VCaP (cell line): ENCODE measurements at regions not wholly inside any gene's neighbourhood (a gene's known extent, or its start where the extent isn't known, plus 50 kb on each side); places are given as distances from the start of the nearest gene placed in this dataset.

Experiments
- H3K27ac ChIP-seq: fragments of 450-650 bp; 2 replicates; pipeline ENCODE4 v1.5.1; 2017
- TF ChIP-seq, protein P1 (sequence below): fragments of 450-650 bp; conservative IDR thresholded peaks from 2 replicates; pipeline ENCODE4 v1.5.1; 2017; ENCODE audit warnings: mild to moderate bottlenecking, moderate library complexity

DNA sequence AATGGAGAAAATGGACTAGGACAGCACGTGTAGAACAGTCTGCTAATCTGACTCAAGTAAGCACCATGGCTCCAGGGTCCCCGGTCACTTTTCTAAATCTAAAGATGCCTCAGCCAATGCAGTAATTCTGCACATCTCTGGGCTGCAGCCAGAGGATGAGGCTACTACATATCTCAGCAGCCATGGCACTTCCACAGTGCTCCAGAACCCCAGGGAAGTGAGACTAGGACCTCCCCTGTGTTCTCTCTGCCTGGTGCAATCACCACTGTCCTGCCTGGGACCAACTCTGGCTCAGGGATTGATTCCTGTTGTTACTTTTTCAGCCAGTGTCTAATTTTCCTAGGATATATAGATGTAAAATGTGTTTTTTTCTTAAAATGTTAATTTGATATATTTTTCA, 129.4 kb upstream of the TOP3B start:
- no peak overlapping the region for H3K27ac ChIP-seq
- TF ChIP-seq, protein P1, sequence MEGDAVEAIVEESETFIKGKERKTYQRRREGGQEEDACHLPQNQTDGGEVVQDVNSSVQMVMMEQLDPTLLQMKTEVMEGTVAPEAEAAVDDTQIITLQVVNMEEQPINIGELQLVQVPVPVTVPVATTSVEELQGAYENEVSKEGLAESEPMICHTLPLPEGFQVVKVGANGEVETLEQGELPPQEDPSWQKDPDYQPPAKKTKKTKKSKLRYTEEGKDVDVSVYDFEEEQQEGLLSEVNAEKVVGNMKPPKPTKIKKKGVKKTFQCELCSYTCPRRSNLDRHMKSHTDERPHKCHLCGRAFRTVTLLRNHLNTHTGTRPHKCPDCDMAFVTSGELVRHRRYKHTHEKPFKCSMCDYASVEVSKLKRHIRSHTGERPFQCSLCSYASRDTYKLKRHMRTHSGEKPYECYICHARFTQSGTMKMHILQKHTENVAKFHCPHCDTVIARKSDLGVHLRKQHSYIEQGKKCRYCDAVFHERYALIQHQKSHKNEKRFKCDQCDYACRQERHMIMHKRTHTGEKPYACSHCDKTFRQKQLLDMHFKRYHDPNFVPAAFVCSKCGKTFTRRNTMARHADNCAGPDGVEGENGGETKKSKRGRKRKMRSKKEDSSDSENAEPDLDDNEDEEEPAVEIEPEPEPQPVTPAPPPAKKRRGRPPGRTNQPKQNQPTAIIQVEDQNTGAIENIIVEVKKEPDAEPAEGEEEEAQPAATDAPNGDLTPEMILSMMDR: no peak

DNA sequence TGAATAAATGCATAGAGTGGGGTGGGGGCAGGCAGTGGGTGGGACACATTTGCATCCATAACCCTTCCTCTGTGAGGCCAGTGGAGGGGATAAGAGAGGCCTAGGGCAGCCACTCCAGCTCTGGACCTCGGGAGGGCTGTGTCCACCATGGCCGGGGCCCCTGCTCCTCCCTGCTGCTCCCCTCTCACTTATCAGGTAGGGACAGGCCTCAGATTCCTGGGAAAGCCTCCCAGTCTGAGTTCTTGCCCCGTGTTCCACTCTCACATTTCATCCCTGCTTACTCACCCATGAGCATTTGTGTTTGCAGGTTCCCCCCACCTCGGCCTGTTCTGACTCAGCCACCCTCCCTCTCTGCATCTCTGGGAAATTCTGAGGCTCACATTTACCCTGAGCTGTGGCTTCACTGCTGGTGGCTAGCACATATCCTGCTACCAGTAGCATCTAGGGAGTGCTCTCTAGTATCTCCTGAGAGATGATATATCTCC, 128.7 kb upstream of the TOP3B start:
- TF ChIP-seq, protein P1: no peak
- no peak overlapping the region; the same call in 1 of the 2 replicates for H3K27ac ChIP-seq

DNA sequence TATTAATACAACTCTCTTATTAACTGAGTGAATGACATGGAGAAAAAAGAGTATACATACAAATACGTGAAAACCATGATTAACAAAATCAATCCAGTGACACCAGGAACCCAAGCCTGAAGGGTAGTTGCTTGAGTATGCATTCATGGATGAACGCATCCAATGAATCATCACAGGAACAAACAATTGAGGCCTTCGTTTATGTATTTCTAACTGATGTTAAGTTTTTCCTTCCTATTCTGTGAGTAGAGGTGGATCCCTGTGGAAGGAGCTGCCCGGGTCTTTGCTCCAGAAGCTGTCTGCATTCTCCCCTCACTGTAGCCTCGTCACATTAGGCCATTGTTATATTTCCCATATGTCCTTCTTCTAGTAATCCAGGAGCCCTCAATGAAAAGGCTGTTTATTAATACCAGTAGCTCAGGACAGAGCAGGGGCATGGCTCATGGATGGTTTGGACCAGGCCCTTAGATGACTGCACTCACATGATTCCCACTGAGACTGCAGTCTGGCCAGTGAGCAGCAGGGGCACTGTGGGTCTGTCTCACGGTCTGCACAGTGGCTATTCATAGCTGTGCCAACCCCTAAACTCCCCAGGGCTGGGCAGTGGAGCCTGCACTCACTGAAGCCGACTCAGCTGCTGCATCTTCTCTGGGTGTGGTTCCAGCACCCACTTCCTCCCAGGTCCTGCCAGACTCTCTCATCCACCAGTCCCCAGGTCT, 128.1 kb upstream of the TOP3B start:
- TF ChIP-seq, protein P1: peak; percentile 46
- peak overlapping the region; percentile 23; the same call in 1 of the 2 replicates for H3K27ac ChIP-seq

DNA sequence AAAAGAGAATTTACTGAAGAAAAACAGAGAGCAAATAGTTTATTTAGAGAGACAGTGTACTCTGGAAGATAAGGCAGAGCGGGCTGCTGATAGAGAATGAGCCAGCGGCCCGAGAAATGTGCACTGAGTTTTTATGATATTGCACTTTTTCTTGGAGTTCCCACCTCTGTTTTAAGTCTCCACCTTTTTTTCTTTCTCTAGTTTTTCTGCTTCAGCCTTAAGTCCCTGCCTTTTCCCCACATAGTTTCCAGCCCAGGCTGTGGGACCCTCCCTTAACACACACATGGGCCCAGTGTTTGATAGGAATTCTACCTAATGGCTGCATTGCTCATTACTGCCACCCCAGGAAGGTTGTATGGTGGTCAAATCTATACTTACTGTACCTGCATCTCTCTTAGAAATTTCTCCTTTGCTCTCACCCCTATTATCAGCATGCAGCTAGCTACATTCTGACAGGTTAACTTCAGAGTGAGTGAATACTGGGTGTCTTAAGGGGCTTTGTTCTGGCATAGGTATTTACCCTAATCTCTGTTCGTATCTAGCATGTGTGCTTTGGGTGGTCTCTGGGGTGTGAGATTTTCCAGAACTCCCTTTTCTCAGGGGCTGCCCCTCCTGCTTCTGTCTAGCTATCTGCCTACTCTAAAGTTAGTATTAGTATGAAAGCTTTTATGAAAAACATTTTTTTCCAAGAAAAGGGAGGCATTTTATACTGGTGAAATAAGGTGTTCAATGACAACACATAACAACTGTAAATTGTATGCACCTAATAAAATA, 127.3 kb upstream of the TOP3B start:
- H3K27ac ChIP-seq: peak overlapping the region; percentile 23; the same call in 1 of the 2 replicates
- TF ChIP-seq, protein P1: peak; percentile 55

DNA sequence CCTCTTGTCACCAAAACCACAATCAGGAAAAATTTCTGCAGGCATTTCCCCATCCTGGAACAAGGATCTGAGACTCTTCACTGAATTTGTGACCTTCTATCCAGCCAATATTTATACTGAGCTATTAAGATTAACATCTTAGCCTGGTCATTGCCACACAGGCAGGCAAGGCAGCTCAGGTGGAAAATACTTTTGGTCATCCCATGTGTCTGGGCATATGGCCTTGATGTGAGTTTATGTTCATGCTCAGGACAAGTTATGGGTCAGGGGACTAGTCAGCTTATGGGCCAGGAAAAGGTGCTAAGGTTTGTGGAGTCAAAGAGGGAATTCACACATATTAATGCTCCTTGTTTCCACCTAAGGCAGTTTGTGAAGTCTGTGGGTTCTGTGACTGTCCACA, 124.3 kb upstream of the TOP3B start:
- TF ChIP-seq, protein P1: no peak
- H3K27ac ChIP-seq: no peak overlapping the region

DNA sequence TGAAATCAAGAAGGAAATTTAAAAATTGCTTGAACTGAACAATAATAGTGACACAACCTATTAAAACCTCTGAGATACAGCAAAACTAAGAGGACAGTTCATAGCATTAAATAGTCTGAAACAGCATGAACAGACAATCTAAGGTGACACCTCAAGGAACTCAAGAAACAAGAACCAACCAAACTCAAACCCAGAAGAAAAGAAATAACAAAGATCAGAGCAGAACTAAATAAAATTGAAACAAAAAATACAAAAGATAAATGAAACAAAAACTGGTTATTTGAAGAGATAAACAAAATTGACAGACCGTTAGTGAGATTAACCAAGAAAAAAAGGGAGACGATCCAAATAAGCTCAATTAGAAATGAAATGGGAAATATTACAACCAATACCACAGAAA, 122.8 kb upstream of the TOP3B start:
- TF ChIP-seq, protein P1: no peak
- H3K27ac ChIP-seq: no peak overlapping the region

DNA sequence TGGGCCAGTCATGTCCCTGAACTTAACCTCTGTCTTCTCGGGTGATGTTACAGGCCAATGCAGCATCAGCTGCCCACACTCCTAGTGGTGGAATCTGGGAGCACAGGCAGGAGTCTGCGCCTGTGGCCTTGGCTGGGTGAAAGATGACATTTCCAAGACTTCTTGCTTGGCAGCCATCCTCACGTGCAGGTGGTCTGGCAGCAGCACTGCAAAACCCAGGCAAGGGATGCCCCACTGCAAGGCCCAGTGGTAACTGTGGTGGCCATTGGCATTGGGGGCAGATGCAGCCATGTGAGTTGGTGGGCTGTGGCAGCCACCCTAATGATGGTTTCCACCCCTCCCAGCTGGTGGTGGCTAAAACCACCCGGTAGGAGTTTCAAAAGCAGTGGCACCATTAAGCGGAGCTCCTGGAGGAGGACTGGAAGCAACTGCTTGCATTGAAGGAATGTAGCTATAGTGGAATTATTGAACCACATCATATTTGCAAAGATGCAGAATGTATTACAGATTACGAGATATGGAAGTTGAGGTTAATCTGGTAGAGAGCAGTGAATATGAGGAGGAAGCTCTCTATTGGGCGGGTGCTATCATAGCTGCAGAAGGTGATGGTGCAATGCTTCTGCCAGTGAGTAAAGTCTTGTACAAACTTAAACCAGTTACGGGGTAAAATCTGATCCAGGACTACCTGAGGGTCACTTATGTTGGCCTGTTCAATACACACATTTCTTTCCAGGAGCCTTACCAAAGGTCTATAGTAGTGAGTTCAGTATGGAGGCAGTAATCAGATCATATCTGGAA, 120.7 kb upstream of the TOP3B start:
- TF ChIP-seq, protein P1: no peak; the same call in 1 of the 2 replicates
- no peak overlapping the region for H3K27ac ChIP-seq
